RPMI7951 (cell line): ENCODE measurements at regions not wholly inside any gene's neighbourhood (a gene's known extent, or its start where the extent isn't known, plus 50 kb on each side); places are given as distances from the start of the nearest gene placed in this dataset.
"Not testable (repeated sequence)": the region's sequence is repeated elsewhere in the genome, so short reads cannot be mapped to it uniquely, and the experiment has no call there.

Experiments
- DNase-seq: peaks from one replicate; pipeline ENCODE4 v3.0.0-alpha.2; 2012; ENCODE audit warnings: low read depth

- no peak for DNase-seq
These were observed 755.4 kb upstream of the CTNND2 start for GRCh38 chr5:12659686-12660085.

- DNase-seq, result no peak
These were observed 754.7 kb upstream of the CTNND2 start for GRCh38 chr5:12658871-12659446.

GRCh38 chr5:12657914-12658474, 753.7 kb upstream of the CTNND2 start:
- not testable (repeated sequence) for DNase-seq

- DNase-seq, result no peak
These were observed 751.4 kb upstream of the CTNND2 start for GRCh38 chr5:12655675-12656074.

- DNase-seq, result no peak
These were observed 748.0 kb upstream of the CTNND2 start for GRCh38 chr5:12652201-12652600.

DNA sequence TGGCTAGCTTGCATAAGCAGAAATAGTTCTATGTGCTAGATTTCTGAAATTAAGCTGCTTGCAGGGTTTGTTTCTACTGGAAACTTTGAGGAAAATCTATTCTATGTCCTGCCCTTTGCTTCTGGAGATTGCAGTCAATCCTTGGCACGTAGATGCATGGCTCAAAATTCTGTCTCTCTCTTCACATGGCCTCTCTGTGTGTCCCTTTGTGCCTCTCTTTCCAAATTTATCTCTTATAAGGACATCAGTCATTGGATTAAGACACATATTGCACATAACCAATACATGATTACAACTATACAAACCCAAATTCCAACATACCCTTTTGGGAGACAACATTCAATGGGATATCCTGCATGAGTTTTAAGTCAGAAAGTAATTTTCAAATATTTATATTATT, 744.3 kb upstream of the CTNND2 start:
- no peak for DNase-seq

GRCh38 chr5:12647613-12648012, 743.4 kb upstream of the CTNND2 start:
- DNase-seq, result no peak

DNA sequence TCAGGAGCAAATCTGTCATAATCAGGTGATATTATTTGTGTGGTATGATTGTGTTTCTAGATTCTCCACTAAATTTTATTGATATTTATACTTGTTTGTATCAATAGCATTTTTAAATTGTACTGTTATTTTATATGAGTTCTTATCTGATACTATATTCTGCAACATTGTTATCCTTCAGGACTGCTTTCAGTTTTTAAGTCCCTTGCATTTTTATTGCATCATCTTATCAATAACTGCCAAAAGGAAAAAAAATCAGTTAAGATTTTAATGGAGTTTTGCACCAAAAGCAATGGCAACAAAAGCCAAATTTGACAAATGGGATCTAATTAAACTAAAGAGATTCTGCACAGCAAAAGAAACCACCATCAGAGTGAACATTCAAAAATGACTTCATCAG, 741.3 kb upstream of the CTNND2 start:
- no peak for DNase-seq

- no peak for DNase-seq
These were observed 732.0 kb upstream of the CTNND2 start for GRCh38 chr5:12636209-12636608.

GRCh38 chr5:12626556-12626955, 722.3 kb upstream of the CTNND2 start:
- no peak for DNase-seq

GRCh38 chr5:12625667-12626263, 721.5 kb upstream of the CTNND2 start:
- no peak for DNase-seq

- no peak for DNase-seq
These were observed 720.7 kb upstream of the CTNND2 start for GRCh38 chr5:12624776-12625560.

GRCh38 chr5:12623408-12623807, 719.2 kb upstream of the CTNND2 start:
- DNase-seq, result no peak

- DNase-seq, result no peak
These were observed 711.8 kb upstream of the CTNND2 start for GRCh38 chr5:12616093-12616492.

DNA sequence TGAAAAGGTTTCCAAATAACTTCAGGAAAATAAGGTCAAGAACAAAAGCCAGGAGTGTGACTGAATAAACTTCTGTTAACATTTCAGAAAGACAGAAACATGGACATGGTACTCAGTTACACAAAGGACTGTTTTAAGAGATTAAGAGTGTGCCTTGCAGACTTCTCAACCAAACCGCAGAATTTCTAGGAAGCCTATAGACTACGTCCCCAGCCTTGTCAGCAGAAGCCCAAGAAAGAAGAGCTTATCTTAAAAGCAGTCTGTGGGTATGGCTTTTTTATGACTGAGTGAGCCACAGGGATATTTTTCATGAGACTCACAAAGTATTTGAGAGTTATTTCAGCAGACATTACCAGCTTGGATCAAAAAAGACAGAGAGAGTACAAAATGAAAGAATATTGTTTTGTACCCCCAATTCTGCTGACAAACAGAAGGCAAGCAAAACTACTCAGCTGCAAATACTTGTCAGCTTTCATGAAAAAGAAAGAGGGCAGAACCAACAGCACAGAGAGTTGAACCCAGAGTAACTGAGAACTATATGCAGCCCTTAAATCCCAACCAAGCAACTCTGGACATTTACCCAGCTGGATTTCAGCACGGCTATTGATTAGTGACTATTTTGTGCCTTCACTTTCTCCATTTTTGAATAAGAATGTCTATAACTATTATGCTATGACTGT, 711.0 kb upstream of the CTNND2 start:
- DNase-seq, result peak; percentile 22

- no peak for DNase-seq
These were observed 710.4 kb upstream of the CTNND2 start for GRCh38 chr5:12614608-12615007.

DNA sequence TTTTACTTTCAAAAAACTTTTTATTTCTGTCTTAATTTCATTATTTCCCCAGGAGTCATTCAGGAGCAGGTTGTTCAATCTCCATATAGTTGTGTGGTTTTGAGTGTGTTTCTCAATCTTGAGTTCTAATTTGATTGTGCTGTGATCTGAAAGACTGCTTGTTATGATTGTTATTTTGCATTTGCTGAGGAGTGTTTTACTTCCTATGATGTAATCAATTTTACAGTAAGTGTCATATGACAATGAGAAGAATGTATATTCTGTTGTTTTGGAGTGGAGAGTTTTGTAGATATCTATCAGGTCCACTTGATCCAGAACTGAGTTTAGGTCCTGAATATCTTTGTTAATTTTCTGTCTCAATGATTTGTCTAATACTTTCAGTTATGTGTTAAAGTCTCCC, 706.9 kb upstream of the CTNND2 start:
- no peak for DNase-seq

DNA sequence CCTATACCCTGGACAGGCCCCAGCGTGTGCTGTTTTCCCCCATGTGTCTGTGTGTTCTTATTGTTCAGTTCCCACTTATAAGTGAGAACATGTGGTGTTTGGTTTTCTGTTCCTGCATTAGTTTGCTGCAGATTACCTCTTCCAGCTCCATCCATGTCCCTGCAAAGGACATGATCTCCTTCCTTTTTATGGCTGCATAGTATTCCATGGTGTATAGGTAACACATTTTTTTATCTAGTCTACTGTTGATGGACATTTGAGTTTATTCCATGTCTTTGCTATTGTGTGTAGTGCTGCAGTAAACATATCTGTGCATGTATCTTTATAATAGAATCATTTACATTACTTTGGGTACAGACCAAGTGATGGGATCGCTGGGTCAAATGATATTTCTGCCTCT, 703.6 kb upstream of the CTNND2 start:
- DNase-seq, result not testable (repeated sequence)

GRCh38 chr5:12592228-12592627, 688.0 kb upstream of the CTNND2 start:
- no peak for DNase-seq

GRCh38 chr5:12586406-12586805, 682.2 kb upstream of the CTNND2 start:
- DNase-seq, result no peak

DNA sequence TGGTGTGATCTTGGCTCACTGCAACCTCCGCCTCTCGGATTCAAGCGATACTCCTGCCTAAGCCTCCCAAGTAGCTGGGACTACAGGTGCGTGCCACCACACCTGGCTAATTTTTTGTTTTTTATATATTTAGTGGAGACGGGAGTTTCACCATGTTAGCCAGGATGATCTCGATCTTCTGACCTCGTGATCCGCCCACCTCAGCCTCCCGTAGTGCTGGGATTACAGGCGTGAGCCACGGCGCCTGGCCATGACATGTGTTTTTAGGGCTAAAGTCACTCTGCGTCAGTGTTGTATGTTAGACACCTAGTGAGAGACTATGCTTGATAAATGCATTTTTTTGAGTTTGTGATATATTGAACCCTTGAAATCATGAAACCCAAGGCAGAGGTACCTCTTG, 674.6 kb upstream of the CTNND2 start:
- not testable (repeated sequence) for DNase-seq

DNA sequence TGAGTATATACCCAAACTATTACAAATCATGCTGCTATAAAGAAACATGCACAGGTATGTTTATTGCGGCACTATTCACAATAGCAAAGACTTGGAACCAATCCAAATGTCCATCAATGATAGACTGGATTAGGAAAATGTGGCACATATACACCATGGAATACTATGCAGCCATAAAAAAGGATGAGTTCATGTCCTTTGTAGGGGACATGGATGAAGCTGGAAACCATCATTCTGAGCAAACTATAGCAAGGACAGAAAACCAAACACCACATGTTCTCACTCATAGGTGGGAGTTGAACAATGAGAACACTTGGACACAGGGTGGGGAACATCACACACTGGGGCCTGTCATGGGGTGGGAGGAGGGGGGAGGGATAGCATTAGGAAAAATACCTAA, 672.7 kb upstream of the CTNND2 start:
- not testable (repeated sequence) for DNase-seq
